ENCODE measurements at regions not wholly inside any gene's neighbourhood (a gene's known extent, or its start where the extent isn't known, plus 50 kb on each side); places are given as distances from the start of the nearest gene placed in this dataset.
"Not testable (repeated sequence)": the region's sequence is repeated elsewhere in the genome, so short reads cannot be mapped to it uniquely, and the experiment has no call there.

- TF ChIP-seq ATF7 (IDR thresholded peaks at IDR 0.05; ENCODE audit: low read depth) (no peak), HCFC1 (IDR thresholded peaks at IDR 0.05; ENCODE audit: low read length) (no peak), ATF3 (IDR thresholded peaks at IDR 0.05; ENCODE audit: borderline replicate concordance, extremely low read depth, low read depth, low read length) (no peak), POLR2AphosphoS5 (IDR thresholded peaks at IDR 0.05; ENCODE audit: low read length) (no peak)
- TF ChIP-seq, protein P1, sequence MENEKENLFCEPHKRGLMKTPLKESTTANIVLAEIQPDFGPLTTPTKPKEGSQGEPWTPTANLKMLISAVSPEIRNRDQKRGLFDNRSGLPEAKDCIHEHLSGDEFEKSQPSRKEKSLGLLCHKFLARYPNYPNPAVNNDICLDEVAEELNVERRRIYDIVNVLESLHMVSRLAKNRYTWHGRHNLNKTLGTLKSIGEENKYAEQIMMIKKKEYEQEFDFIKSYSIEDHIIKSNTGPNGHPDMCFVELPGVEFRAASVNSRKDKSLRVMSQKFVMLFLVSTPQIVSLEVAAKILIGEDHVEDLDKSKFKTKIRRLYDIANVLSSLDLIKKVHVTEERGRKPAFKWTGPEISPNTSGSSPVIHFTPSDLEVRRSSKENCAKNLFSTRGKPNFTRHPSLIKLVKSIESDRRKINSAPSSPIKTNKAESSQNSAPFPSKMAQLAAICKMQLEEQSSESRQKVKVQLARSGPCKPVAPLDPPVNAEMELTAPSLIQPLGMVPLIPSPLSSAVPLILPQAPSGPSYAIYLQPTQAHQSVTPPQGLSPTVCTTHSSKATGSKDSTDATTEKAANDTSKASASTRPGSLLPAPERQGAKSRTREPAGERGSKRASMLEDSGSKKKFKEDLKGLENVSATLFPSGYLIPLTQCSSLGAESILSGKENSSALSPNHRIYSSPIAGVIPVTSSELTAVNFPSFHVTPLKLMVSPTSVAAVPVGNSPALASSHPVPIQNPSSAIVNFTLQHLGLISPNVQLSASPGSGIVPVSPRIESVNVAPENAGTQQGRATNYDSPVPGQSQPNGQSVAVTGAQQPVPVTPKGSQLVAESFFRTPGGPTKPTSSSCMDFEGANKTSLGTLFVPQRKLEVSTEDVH (IDR thresholded peaks at IDR 0.05; ENCODE audit: low read depth, partially characterized antibody), result no peak
These were observed 126.6 kb downstream of the LAT start (continued) for GRCh38 chr16:29111421-29111820.

DNA sequence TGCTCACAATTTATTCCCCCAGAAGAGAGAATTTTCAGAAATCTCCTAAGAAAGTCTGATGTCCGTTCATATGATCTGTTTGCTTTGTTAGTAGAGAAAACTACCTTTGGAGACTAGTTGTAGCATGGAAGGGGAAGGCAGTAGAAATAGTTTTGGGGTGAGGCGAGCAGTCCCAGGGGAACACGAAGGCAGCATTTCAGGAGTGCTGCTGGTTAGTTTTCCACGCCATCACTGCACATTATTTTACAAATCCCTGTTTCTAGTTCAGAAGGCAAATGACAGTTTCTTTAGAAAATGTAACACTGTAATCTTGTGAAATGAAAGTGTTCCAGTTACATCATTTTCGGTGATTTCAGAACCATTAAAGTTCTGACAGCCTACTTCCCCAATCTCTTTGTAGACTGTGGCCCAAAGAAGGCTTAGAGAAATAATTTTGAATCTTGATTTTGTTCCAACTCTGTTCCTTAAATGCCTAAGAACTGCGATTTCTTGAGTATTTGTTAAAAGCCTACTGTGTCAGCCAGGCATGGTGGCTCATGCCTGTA is 123.8 kb downstream of the LAT start:
- FAIRE-seq; BruUV-seq (replicated peaks); H4K20me1 ChIP-seq (ENCODE audit: control insufficient read depth, insufficient read depth): not testable (repeated sequence)

More for the DNA sequence above, 123.8 kb downstream of the LAT start:
- WGBS (ENCODE audit: insufficient coverage, insufficient replicate concordance, low lambda C conversion rate, missing lambda C conversion rate), result 50% methylated on average over 6 of the region's 6 CpGs
- RAD21 ChIA-PET (ENCODE audit: unreplicated experiment); H3K4me1 ChIP-seq (ENCODE audit: control insufficient read depth, insufficient read depth, low read length); DNase-seq (ENCODE audit: low read depth, low spot score); H3K4me2 ChIP-seq (ENCODE audit: control insufficient read depth, insufficient read depth); H3K27ac ChIP-seq (ENCODE audit: control insufficient read depth, insufficient read depth); intact Hi-C loops (cut with micrococcal nuclease; ENCODE audit: unreplicated experiment); H3K79me2 ChIP-seq (ENCODE audit: control insufficient read depth, insufficient read depth, low read length); SMC1A ChIA-PET (ENCODE audit: uncharacterized antibody, unreplicated experiment); ATAC-seq; POLR2A ChIA-PET; H2AFZ ChIP-seq (ENCODE audit: control insufficient read depth, low read depth, low read length); CTCF ChIA-PET; H3K36me3 ChIP-seq (ENCODE audit: control insufficient read depth in 2 of 2, insufficient read depth in 2 of 2, low read length in 1 of 2); H3K9ac ChIP-seq (ENCODE audit: control insufficient read depth, insufficient read depth, low read length); H3K4me3 ChIP-seq; H3K9me3 ChIP-seq (replicated peaks; ENCODE audit: control insufficient read depth, insufficient read depth, low read length); H3K27me3 ChIP-seq (replicated peaks in 1 of 2; ENCODE audit: control insufficient read depth in 2 of 2, insufficient read depth in 2 of 2, low read length in 1 of 2): not testable (repeated sequence)
- in situ Hi-C loops (cut with MboI), result loop anchor here (25.0 kb wide), 2 partner anchors 479 to 904 kb away; partner anchors contain the start of genes C16orf92 and DOC2A

Data from GM12878 (cell line).